ENCODE measurements at regions not wholly inside any gene's neighbourhood (a gene's known extent, or its start where the extent isn't known, plus 50 kb on each side); places are given as distances from the start of the nearest gene placed in this dataset.
"Not testable (repeated sequence)": the region's sequence is repeated elsewhere in the genome, so short reads cannot be mapped to it uniquely, and the experiment has no call there.

DNA sequence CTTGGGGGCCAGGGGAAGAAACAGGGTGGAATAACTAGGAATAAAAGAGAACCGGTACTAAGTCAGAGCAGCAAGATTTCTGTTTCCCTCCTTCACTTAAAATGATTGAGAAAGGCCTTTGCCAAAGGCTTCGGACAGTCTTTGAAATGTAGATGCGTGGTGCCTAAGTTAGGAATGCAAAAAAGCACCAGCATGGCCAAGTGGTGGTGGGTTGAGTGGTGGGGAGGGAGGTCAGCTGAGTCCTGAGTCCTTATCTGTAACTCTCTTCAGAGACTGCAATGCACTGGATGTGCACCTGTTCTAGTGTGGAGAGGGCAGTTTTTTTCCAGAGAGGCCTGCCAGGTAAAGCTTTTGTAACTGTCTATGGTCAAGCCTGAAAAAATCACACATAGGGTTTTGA is 919.9 kb downstream of the FSCB start:
- DNase-seq (ENCODE audit: low read depth in 2 of 2), result no peak

DNA sequence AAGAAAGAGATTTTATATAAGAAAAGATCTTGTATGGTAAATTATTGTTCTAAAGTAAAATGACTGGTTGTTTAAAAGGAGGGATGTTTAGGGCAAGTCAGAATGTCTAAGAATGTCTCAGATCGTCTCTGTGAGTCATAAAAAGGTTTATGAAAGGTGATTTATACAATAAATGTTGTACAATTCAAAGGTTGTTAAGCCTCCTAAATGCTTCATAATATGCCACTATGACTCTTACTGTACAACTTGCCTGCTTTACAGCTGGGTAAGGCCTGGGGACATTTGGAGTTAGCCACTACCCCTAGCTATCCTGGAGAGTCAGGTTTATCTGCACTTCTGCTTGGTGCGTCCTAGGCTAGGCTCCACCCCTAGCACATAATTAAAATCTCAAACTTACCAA is 927.4 kb downstream of the FSCB start:
- no peak for DNase-seq (ENCODE audit: low read depth in 2 of 2)

DNA sequence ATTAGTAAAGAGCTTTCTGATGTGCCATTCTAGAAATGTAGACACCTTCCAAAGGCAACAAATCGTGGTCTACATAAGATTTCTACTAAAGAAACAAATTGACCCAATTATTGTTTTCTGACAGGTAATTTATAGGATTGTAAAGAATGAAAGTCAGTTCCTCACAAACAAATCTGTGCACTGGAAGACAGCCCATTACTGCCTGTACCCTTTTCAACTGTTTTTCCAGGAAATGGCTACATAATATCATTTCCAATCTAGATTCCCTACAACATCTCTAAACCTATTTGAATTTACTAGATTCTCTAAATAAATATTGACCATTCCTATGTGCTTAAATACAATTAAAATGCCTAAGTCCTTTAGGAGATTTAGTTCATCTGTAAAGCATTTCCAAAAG is 939.1 kb downstream of the FSCB start:
- DNase-seq (ENCODE audit: low read depth in 2 of 2), result no peak

GRCh38 chr14:43548368-43548767 is 958.7 kb downstream of the FSCB start:
- DNase-seq (ENCODE audit: low read depth in 2 of 2), result no peak

DNA sequence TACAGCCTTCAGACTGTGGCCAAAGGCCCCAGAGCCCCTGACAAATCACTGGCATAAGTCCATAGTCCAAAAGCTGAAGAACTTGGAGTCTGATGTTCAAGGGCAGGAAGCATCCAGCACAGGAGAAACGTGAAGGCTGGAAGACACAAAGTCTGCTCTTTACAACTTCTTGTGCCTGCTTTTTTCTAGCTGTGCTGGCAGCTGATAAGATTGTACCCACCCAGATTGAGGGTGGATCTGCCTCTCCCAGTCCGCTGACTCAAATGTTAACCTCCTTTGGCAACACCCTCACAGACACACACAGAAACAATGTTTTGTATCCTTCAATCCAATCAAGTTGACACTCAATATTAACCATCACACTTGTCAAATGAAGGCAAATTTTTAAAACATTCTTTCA is 959.5 kb downstream of the FSCB start:
- not testable (repeated sequence) for DNase-seq (ENCODE audit: low read depth in 2 of 2)

DNA sequence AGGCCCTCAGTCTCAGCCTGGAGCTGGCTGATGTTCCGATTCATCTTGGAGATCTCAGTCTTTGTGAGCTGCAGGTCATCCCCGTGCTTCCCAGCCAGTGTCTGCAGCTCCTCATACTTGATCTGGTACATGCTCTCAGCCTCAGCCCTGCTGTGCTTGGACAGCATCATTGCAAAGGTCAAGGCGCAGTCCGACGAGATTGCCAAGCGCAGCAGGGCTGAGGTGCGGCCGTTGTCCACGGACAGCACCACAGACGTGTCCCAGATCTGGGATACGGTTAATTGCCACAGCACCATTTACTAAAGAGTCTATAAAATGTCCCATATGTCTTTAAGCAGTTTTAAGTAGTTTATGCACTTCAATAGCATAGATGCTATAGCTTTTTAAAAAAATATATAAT is 965.7 kb downstream of the FSCB start:
- no peak for DNase-seq (ENCODE audit: low read depth in 2 of 2)

- no peak for DNase-seq (ENCODE audit: low read depth in 2 of 2)
Measured at GRCh38 chr14:43540948-43541347, 966.1 kb downstream of the FSCB start.

- DNase-seq (ENCODE audit: low read depth in 2 of 2), result no peak
Measured at GRCh38 chr14:43539210-43539609, 967.9 kb downstream of the FSCB start.

DNA sequence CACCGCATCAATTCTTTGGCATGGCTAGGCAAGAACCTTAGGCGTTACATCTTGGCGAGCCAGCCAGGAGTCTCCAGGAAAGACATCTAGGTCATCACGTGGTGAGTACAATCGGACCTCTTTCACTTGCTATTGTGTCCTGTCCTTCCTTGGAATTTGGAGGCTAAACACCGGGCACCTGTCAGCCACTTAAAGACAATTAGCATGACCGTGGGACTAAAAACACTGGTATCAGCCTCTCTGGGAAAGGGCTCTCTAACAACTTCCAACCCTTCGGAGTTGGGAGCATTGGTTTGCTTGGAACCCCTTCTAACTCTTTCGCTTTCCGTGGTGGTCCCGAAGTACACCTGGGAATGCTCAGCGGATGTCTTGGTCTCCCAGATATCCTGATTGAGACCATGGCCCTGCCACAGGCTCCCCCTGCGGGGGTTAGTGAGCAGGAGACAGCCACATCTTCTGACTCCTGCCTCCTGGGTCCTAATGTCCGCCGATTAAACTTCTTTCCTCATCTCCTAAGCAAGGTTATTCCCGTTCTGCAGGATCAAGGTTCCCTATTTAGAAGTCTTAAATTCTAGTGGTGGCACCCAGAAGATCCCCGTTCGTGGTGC is 971.7 kb downstream of the FSCB start:
- DNase-seq (ENCODE audit: low read depth in 2 of 2), result no peak

- DNase-seq (ENCODE audit: low read depth in 2 of 2), result no peak
Measured at GRCh38 chr14:43532825-43533416, 974.2 kb downstream of the FSCB start.

- DNase-seq (ENCODE audit: low read depth in 2 of 2), result no peak
Measured at GRCh38 chr14:43528321-43528720, 978.8 kb downstream of the FSCB start.

GRCh38 chr14:43525658-43526057 is 981.4 kb downstream of the FSCB start:
- DNase-seq (ENCODE audit: low read depth in 2 of 2), result no peak

DNA sequence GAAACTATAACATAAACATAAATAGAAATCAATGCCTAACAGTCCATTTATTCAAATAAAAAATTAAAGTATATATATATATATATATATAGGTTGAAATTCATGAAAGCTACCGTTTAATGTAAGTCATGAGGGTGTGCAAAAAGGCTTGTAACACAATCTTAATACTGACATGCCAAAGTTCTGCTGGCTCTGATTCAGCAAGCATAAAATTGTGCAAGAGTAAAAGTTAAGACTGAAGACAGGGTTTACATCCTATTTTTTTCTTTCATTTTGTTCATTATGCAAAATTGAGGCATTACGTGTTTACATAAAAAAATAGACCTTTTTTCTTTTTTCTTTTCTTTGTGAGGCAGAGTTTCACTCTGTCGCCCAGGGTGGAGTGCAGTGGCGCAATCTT is 984.2 kb downstream of the FSCB start:
- no peak for DNase-seq (ENCODE audit: low read depth in 2 of 2)

- DNase-seq (ENCODE audit: low read depth in 2 of 2), result no peak
Measured at GRCh38 chr14:43522191-43522590, 984.9 kb downstream of the FSCB start.

GRCh38 chr14:43503508-43503907 is 1003.6 kb downstream of the FSCB start:
- DNase-seq (ENCODE audit: low read depth in 2 of 2), result no peak

DNA sequence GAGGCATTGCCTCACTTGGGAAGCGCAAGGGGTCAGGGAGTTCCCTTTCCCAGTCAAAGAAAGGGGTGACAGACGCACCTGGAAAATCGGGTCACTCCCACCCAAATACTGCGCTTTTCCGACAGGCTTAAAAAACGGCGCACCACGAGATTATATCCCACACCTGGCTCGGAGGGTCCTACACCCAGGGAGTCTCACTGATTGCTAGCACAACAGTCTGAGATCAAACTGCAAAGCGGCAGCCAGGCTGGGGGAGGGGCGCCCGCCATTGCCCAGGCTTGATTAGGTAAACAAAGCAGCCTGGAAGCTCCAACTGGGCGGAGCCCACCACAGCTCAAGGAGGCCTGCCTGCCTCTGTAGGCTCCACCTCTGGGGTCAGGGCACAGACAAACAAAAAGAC is 1014.7 kb downstream of the FSCB start:
- not testable (repeated sequence) for DNase-seq (ENCODE audit: low read depth in 2 of 2)

GRCh38 chr14:43483415-43483814 is 1023.7 kb downstream of the FSCB start:
- DNase-seq (ENCODE audit: low read depth in 2 of 2), result no peak

DNA sequence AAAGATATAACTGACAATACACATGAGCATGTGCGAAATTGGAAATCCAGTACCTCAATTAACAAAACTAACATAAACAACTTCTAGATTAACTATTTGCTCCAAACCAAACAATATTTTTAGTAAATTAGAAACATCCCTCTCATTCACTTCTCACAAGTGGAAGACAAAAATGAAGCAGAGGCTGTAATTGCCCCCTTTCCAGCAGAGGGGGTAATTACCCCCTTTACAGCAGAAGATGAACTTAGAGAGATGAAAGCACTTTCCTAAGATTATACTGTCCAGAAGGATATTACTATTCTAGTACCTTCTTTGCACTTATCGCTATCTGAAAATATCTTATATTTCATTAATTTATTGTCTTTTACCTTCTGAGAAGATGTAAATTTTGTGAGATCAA is 1025.2 kb downstream of the FSCB start:
- DNase-seq (ENCODE audit: low read depth in 2 of 2), result no peak

DNA sequence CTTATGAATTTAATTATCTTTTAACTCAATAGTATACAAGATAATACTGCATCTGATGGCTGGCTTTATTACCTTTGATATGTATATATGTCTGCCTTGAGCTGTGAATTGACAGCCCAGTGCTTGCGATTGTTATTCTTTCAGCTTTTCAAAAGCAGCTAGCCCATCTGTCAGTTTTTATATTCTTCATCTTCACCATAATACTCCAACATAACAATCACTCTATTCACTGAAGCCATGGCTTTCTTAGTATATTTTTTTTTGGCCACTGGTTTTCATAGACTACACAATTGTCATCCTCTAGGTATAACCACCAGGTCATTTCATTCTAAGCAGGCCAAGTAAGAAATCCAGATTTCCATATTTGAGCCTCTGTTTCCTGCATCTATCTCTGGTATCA is 1026.1 kb downstream of the FSCB start:
- DNase-seq (ENCODE audit: low read depth in 2 of 2), result no peak

DNA sequence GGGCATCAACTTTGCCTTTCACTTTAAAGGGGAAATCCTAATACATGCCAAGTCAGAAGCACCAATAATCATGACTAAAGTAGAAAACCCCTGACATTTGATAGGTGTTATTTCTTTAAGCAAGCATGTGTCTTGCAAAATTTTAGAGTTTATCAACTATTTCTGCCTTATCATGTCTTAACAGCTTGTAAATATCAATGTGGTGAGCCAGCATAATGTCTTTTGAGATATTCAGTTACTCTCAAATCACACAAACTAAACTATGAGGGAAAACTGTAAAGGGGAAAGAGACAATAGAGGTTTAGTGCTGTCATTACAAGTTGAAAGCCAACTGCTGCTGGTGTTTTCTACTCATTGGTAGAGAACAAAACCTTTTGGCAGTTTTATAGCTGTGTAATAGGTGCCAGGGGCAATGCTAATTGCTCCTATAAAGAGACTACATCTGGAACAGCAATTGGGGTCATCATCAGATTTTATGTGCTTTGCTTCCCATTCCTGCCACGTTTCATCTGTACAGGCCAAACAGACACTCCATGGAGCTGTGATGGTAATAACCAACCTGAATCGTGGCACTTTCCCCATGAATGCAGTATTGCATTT is 1027.4 kb downstream of the FSCB start:
- DNase-seq (ENCODE audit: low read depth in 2 of 2), result no peak

DNA sequence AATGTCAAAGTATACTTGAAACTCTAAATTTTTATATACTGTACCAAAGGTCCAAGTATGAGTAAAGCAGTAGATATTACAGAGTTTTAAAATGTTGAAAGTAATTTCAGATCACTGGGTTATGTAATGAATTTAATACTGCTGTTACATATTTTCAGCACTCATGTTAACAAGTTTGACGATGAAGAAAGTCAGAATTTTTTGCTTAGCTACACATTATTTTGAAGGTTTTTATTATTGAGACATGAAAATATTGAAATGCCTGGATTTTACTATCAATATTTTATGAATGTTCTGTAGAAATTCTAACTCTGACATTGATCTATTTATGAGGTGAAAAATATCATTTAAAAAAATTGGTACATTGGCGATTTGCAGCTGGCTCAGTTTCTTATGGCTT is 1030.3 kb downstream of the FSCB start:
- DNase-seq (ENCODE audit: low read depth in 2 of 2), result no peak

DNA sequence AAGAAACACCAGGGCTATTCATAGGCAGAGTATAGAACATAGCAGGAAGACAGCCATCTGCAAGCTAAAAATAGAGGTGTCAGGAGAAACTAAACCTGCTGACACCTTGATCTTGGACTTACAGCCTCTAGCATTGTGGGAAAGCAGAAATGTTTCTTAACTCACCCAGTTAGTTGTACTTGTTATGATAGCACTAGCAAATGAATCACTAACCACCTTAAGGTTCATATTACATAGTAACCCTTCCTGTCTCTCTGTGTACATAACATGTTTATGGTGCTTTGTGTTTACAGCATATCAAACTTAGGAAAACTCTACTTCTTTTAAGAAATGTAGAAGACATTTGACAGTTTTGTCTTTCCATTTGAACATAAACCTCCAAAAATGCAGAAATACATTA is 1031.3 kb downstream of the FSCB start:
- no peak for DNase-seq (ENCODE audit: low read depth in 2 of 2)

DNA sequence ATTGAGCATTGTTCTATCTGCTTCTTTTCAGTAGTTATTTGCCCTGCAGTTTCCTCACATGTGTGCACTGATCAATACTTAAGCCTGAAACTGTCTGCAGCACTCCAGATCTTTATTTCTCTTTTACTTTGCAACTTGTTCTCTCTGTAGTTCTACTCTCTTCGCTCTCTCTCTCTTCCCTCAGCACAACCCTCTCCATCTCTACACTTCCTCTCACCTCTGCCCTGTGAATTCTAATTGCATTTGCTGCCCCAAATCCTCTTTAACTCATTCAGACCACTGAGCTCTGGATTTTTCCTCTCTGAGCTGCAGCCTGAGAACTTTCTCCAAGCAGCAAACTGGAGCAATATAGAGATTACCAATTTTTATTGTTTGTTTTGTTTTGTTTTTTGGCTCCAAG is 1035.5 kb downstream of the FSCB start:
- DNase-seq (ENCODE audit: low read depth in 2 of 2), result no peak

DNA sequence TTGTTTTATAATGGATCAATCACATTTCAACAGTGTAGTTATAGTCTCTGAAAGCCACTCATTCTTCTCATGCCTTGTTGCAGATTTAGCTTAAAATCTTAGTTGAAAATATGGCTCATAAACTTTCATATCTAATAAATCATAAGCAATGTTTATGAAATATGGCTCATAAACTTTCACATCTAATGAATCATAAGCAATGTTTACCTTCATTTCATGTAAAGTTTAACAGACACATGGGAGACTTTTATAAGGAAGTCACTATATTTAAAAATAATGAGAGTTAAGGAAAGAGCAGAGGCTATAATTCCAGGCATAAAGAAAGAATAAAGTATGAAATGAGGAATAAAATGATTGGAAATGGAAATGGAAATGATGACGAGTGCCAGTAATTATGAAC is 1042.1 kb downstream of the FSCB start:
- no peak for DNase-seq (ENCODE audit: low read depth in 2 of 2)

Data from dermis microvascular lymphatic vessel endothelial cell (primary cell).